HG03139 (cell line): ENCODE measurements at regions not wholly inside any gene's neighbourhood (a gene's known extent, or its start where the extent isn't known, plus 50 kb on each side); places are given as distances from the start of the nearest gene placed in this dataset.
"Not testable (repeated sequence)": the region's sequence is repeated elsewhere in the genome, so short reads cannot be mapped to it uniquely, and the experiment has no call there.

Source experiments
- ATAC-seq: cut with Tn5 transposase; IDR thresholded peaks from one replicate; pipeline ENCODE4 v1.9.1; 2021; ENCODE audit not compliant: unreplicated experiment

DNA sequence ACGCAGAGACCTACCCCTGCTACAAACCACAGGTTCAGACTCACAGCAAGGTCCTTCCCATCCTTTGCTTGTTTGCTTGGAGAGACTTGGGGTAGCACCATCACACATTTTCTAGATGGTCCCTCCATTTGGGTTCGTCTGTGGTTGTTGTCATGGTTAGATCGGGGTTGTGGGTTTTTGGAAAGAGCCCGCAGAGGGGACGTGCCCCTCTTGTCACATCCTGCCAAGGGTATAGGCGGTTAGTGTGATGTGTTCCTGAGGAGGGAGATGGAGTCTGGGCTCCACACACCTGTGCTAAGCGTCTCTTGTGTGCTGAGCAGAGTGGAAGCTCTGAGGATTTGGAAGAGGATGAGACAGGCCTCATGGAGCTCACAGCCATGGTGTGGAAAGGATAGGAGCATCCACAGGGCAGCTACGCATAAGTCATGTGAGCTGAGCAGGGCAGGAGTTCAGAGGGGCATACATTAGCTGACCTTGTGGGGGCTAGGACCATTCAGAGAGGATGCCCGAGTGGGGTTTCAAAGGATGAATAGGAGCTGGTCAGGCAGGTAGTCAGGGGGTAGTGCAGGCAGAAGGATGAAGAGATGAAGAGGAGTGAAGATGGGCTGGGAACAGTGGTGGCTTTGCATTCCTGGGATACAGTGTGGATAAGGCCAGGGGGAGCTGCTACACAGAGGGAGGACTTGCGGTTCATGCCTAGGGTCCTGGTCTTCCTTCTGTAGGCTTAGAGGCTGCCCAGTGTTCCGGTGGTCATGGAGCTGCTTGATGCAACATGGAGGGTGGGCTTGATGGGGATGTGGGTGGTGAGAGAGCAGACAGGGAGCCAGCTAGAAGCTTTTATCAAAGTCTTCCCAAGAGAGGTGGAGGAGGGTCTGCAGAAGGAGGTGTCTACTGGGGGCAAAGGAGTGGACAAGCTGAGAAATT lies 62.9 kb downstream of the ACKR3 start:
- ATAC-seq, result no peak

DNA sequence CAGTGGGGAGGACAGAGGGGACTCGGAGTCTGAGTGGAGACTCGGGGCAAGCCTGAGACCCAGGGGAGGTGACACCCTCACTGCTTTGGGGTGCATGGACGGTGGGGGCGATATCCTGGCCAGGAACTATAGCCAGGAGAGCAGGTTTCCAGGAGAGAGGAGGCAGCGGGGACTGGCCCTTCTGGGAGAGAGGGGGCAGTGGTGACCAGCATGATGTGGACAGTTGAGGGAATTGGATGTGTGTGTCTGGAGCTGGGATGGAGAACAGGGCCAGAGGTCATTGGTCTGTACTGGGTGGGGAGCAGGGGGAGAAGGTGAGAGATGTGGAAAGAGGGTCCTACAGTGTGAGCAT lies 63.6 kb downstream of the ACKR3 start:
- no peak for ATAC-seq

GRCh38 chr2:236633775-236634560 lies 64.3 kb downstream of the ACKR3 start:
- ATAC-seq, result no peak

DNA sequence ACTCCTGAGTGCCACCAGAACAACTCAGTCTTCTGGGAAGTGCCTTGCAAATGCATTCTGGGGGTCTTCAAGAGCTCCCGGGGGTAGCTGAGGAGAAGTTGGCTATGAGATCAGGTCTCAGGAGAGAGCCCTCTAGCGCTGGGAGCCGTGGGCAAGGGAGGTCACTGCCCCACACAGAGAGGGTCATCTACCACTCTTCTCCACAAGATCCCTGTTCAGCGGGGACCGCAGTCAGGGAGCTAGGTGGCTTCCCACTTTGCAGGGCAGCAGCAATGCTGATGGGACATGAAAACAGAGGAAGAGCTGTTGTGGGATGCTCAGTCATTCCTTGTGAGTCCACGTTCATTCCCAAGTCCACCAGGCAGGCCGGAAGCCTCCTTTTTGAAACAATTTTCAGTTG lies 66.6 kb downstream of the ACKR3 start:
- no peak for ATAC-seq

DNA sequence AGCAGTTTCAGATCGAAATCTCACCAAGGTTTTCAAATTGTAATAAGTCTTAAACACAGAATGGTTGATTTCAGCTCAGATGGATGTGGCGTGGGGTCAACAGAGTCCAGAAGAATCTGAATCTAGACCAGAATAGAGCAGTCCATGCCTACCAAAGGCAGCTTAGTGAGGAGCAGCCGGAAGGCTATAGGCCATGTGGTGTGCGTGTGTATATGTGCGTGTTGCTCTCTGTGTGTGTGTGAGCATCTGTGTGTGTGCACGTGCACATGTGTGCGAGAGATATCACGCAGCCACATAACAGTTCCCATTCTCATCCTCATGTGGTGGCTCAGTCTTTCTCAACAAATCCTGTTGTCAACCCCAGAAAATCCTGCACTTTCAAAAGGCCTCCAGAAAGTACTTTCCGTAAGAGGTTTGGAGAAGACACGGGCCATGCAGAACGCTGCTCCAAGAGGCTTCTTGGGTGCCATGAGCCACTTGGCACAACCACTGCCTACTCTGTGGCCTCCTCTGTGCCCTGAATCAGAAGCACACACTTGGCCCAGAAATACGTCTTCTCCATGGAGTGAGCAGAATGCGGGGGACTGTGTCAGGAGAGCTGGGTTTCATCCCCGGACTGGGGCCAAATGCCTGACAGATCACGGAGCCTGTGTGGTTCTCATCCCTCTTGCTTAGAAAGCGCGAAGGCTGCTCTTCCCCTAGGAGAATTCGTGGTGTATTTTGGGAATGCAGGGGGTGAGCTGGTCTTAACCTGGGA lies 67.3 kb downstream of the ACKR3 start:
- ATAC-seq, result no peak

DNA sequence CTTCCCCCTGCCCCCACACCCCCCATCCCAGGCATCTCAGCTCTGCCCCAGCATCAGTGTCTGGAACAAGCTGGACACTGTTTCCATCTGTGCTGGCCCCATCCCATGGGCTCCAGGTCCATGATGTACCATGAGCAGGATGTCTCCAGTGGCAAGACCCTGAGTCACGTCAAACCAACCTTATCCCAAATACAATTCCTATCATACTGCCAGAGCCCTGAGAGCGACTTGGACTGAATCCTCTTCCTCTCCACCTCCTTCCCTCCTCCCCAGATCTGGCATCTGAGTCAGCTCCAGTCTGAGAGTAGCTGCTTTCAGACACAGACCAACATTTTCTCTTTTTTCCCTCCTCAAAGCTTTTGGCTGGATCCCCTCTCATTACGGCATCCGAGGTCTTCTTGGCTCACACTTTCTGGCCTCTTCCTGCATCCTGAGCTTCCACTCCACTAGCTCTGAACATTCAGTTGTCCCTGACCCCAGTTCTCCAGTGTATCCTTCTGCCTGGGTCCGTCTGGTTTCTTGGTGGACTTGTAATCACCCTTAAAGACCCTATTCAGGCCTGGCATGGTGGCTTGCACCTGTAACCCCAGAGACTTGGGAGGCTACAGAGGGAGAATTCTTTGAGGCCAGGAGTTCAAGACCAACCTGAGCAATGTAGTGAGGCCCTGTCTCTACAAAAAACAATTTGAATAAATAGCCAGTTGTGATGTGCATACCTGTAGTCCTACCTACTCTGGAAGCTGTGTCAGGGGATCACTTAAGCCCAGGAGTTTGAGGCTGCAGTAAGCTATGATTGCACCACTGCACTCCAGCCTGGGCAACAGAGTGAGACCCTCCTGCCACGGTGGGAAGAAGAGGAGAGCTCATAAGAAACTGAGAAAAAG lies 68.3 kb downstream of the ACKR3 start:
- no peak for ATAC-seq

GRCh38 chr2:236638707-236639106 lies 69.1 kb downstream of the ACKR3 start:
- ATAC-seq, result no peak

GRCh38 chr2:236639461-236640235 lies 70.0 kb downstream of the ACKR3 start:
- ATAC-seq, result no peak

DNA sequence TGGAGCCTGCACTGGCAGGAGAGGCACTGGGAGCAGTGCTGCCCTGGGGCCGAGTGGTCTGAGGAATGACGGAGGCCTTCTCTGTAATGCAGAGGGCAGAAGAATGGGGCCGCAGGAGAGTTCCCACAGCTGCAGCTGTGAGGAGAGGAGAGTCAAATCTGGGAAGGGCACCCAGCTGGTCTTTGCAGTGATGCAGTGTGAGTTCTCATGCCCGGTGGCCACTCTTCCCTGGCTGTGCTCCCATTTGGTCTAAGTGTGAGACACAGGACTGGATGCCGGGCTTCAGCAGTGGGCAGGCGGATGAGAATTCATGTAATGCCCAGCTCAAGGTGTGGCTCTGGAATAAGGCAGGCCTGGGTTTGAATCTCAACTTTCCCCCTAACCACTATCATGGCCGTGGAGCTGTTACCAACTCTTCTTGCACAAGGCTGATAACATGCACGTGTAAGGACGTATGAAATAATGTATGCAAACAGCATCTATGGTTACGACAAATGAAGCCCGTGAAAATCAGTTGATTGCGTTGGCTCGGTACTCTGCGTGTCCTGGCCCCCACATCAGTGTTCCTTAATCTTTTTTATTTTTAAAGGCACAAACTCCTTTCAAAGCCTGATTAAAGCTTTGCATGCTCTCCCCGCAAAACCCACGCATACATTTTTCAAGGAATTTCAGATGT lies 71.6 kb downstream of the ACKR3 start:
- no peak for ATAC-seq

DNA sequence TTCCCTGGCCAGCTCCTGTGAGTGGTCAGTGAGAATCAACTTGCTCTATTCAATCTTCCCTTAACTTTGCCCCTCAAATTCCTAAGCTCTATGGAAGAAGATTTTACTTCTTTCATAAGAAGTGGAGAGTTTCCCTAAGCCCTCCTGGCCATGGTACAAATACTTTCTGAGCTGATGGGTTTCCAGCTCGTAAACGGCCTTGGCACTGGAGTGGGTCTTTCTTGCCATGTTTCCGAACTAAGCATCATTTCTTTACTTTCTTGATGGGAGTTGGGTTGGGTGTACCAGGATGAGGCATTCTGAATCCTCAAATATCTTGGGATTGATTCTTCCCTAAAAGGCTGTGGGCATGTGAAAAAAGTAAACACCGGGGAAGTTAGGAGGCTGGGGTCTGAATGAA lies 72.5 kb downstream of the ACKR3 start:
- no peak for ATAC-seq

GRCh38 chr2:236642584-236643291 lies 73.1 kb downstream of the ACKR3 start:
- no peak for ATAC-seq

- ATAC-seq, result no peak
Observed at GRCh38 chr2:236643480-236643879, 73.9 kb downstream of the ACKR3 start.

DNA sequence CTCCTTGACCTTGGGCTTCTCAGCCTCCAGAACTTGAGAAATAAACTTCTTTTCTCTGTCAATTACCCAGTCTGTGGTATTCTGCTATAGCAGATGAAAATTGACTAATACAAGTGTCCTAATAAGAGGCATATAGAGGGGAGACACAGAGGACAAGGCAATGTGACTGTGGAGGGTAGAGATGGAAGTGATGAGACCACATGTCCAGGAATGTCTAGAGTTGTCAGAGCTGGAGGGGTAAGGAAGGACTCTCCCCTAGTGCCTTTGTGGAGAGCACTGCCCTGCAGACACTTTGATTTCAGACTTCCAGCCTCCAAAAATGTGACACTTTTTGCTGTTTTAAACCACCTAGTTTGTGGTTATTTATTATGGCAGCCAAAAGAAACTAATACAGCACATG lies 74.4 kb downstream of the ACKR3 start:
- ATAC-seq, result no peak

DNA sequence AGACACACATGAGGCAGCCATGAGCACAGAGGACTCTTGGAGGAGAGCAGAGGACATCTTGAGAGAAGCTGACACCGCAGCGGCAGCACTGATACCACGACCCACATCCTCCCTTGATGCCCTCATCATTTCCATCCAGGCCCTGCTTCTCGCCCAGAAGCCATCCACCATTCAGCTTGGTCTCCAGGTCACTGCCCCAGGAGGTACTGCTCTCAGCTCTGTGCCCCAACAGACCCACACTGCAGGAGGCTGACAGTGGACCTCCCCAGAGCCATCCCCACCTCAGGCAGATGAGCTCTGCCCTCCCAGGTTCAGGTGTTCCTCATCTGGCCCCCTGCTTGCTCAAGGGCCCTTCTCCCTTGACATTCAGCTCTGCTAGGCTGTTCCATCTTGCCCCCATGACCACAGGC lies 74.9 kb downstream of the ACKR3 start:
- ATAC-seq, result no peak

DNA sequence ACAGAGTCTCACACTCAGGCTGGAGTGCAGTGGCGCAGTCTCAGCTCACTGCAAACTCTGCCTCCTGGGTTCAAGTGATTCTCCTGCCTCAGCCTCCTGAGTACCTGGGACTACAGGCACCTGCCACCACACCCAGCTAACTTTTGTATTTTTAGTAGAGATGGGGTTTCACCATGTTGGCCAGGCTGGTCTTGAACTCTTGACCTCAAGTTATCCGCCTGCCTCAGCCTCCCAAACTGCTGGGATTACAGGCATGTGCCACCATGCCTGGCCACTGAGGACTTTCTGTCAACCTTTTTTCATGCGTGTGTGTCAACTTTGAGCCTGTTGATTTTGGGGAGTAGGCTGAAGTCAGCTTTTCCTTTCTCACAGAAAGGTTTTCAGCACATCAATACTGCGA lies 75.5 kb downstream of the ACKR3 start:
- ATAC-seq, result not testable (repeated sequence)

GRCh38 chr2:236646441-236646840 lies 76.8 kb downstream of the ACKR3 start:
- no peak for ATAC-seq

DNA sequence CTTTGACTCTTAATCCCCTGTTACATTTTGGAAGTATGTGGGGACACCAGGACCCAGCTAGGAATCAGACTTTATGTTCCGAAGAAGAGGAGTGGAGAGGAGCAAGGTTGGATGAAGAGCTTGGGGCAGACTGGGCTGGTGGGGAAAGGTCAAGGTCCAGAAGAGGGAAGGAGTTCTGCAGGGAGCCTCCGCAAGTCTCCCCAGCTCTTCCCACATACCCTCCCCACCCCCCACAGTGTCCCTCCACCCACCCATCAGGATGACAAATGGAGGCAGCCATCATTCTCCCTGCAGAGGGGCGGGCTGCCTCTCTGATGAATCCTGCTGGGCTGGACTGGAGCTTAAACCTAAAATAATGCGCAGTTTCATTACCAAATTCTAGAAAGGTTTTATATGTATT lies 77.2 kb downstream of the ACKR3 start:
- ATAC-seq, result no peak

DNA sequence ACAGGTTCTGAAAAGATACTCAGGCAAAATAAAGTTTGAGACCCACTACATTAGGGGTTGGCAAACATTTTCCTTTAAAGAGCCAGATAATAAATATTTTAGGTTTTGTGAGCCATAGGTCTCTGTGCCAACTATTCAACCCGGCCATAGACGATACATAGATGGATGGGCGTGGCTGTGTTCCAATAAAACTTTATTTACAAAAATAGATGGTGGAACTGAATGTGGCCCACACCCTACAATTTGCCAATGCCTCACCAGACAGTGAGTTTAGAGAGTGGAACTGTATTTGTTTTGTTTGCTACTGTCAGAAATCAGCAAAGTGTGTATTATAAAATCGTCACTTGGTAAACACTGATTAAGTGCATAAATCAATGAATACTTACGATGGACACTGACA lies 78.0 kb downstream of the ACKR3 start:
- no peak for ATAC-seq

DNA sequence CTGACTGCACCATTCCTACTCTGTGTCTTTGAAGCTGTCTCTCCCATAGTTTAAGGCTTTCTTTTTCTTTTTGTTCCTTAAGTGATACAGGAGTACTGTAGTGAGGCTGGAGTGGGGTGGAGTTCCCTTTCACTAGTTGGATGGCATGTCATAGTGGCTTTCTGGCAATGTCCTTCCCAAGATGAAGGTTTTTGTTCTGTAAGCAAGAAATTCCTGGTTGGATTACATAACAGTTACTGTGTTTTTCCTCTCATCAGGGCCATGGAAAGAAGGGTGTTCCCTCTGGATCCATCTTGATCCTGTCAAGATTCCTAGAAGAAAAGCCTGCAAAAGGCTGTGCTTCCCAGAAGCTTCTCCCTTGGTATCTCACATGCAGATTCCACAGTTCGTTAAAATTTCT lies 84.2 kb downstream of the ACKR3 start:
- ATAC-seq, result no peak
